Upper lobe of left lung (tissue), 6 donors: ENCODE measurements at regions not wholly inside any gene's neighbourhood (a gene's known extent, or its start where the extent isn't known, plus 50 kb on each side); places are given as distances from the start of the nearest gene placed in this dataset.
A peak's percentile ranks its signal among the peaks of the same experiment; 100 is the strongest.

ENCODE experiments used
- ATAC-seq, 2 donors: fragments of 200-7000 bp; cut with Tn5 transposase; one replicate each; pipeline ENCODE4 v1.9.1; 2022; ENCODE audit warnings: mild to moderate bottlenecking in 2 of 2, moderate library complexity in 2 of 2; ENCODE audit not compliant: low FRiP score in 2 of 2
- DNase-seq, 2 donors: peaks; one replicate each; pipeline ENCODE4 v3.0.0-alpha.2; 2019 to 2020
- H3K27ac ChIP-seq, 4 donors: fragments of 200-600 bp; sonication (generic); one replicate each; pipeline ENCODE4 v1.5.1; 2016 to 2019
- H3K27me3 ChIP-seq, 4 donors: fragments of 200-600 bp; sonication (generic); one replicate each; pipeline ENCODE4 v1.5.1; 2017 to 2019
- H3K36me3 ChIP-seq, 4 donors: fragments of 200-600 bp; sonication (generic); one replicate each; pipeline ENCODE4 v1.5.1; 2016 to 2019
- H3K4me1 ChIP-seq, 4 donors: fragments of 200-600 bp; sonication (generic); one replicate each; pipeline ENCODE4 v1.5.1; 2018 to 2019
- H3K4me3 ChIP-seq, 4 donors: fragments of 200-600 bp; sonication (generic); one replicate each; pipeline ENCODE4 v1.5.1; 2017 to 2019; ENCODE audit warnings: mild to moderate bottlenecking in 2 of 4, moderate library complexity in 1 of 4
- H3K9me3 ChIP-seq, 4 donors: fragments of 200-600 bp; sonication (generic); one replicate each; pipeline ENCODE4 v1.5.1; 2018 to 2019
- EP300 ChIP-seq, 4 donors: sonication (generic); formaldehyde crosslinking; IDR thresholded peaks; one replicate each; pipeline ENCODE4 v1.5.1; 2017; ENCODE audit warnings: antibody characterized with exemption in 4 of 4, control low read depth in 2 of 4
- POLR2A ChIP-seq, 4 donors: fragments of 450-650 bp; IDR thresholded peaks; one replicate each; pipeline ENCODE4 v1.5.1; 2016 to 2017; ENCODE audit warnings: antibody characterized with exemption in 4 of 4, mild to moderate bottlenecking in 2 of 4
- POLR2AphosphoS5 ChIP-seq, 2 donors: sonication (generic); formaldehyde crosslinking; IDR thresholded peaks; one replicate each; pipeline ENCODE4 v1.5.1; 2017; ENCODE audit warnings: antibody characterized with exemption in 2 of 2
- WGBS, 2 donors: methylation state at CpG; one replicate each; pipeline ENCODE4 v1.1.5; 2017 to 2018; 5-methylcytosine and 5-hydroxymethylcytosine counted together
- TF ChIP-seq, protein P1 (sequence below), 6 experiments: fragments of 450-650 bp in 4 of 6; fragments of 200-600 bp in 2 of 6; sonication (generic) in 2 of 6; IDR thresholded peaks; one replicate each; pipeline ENCODE4 v1.5.1; 2016 to 2019; ENCODE audit warnings: antibody characterized with exemption in 6 of 6
- donor health status: DM: no; HTN: no; CAD: no; lungs with moderate emphysema.
- donor health status: DM: no; HTN: yes; CAD: no; lungs with severe emphysema.

DNA sequence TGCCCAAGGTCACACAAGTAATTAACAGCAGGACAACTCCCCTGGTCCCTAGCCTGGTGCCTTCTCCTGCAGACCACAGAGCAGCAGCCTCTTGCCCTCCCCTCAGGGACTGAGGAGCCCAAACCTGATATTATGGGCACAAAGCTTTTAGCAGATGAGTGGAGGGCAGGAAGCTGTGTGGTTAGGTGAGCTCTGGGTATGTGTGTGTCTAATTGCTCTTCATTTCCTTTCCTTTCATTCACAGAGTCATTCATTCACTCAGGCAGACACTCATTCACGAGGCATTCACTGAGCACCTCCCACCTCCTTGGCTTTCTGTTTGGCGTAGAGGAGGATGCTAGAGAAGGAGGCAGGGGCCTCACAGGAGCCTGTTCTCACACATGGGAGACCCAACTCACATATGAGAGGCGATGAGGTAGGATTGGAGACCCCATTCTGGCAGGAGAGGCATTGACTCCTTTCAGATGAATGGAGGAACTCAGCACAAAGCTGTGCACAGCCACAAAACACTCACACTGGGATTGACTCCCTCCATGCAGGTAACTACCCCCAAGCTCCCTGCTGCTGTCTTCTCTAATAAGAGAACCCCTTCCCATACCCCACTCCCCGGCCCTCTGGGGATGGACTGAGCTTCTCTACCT lies 306.8 kb upstream of the SKOR2 start:
- H3K9me3 ChIP-seq: no peaks in the 10 kb centered on the region
- DNase-seq (no peak), ATAC-seq (no peak)
- no peaks in the 10 kb centered on the region for H3K27me3 ChIP-seq
- WGBS, 2 donors: 55 to 71% methylated on average over 3 to 4 of the region's 4 CpGs
- no peak overlapping the region for H3K27ac ChIP-seq
- TF ChIP-seq EP300 (IDR thresholded peaks at IDR 0.05) (no peak), POLR2AphosphoS5 (IDR thresholded peaks at IDR 0.05) (no peak), POLR2A (IDR thresholded peaks at IDR 0.05) (no peak)
- TF ChIP-seq, protein P1, sequence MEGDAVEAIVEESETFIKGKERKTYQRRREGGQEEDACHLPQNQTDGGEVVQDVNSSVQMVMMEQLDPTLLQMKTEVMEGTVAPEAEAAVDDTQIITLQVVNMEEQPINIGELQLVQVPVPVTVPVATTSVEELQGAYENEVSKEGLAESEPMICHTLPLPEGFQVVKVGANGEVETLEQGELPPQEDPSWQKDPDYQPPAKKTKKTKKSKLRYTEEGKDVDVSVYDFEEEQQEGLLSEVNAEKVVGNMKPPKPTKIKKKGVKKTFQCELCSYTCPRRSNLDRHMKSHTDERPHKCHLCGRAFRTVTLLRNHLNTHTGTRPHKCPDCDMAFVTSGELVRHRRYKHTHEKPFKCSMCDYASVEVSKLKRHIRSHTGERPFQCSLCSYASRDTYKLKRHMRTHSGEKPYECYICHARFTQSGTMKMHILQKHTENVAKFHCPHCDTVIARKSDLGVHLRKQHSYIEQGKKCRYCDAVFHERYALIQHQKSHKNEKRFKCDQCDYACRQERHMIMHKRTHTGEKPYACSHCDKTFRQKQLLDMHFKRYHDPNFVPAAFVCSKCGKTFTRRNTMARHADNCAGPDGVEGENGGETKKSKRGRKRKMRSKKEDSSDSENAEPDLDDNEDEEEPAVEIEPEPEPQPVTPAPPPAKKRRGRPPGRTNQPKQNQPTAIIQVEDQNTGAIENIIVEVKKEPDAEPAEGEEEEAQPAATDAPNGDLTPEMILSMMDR (IDR thresholded peaks at IDR 0.05): no peak
- H3K36me3 ChIP-seq: no peaks in the 10 kb centered on the region
- no peaks in the 10 kb centered on the region for H3K4me1 ChIP-seq
- H3K4me3 ChIP-seq: no peak overlapping the region

DNA sequence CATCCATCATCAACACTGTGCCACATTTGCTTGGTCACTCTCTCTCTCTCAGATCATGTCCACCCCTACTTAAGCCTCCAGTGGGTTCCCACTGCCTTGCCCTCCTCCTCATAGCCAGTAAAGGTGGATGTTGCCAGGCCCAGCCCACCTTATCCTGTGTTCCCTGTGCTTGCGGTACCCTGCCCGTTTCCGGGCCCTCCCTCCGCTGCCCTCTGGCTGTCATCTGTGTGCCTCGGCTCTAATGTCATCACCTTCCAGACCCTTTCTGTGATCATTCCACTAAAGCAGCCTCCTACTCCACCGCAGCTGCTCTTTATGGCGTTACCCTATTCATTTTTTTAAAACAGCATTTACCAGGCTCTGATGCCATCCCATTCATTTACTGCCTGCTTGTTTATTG lies 305.7 kb upstream of the SKOR2 start:
- WGBS, 2 donors: 81 to 83% methylated on average over 7 of the region's 7 CpGs

DNA sequence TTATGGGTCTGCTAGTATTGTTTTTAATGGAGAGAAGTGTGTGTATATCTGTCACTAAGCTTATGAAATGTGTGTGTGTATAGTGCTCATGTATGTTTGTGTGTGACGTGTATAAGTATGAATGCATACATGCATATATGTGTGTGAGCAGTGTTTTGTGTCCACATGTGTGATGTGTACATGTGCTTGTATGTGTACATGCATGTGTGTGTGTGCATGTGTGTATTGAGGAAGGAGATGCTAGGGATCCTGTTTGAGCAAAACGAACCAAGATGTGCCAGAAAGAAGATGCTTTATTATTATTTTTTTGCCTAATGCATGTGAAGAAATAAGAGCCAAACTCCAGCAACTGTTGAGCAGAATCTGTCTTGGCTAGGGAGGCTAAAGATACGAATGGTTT lies 301.3 kb upstream of the SKOR2 start:
- no peak overlapping the region for H3K27ac ChIP-seq
- no peak overlapping the region for H3K4me3 ChIP-seq
- no peaks in the 10 kb centered on the region for H3K27me3 ChIP-seq
- TF ChIP-seq POLR2AphosphoS5 (IDR thresholded peaks at IDR 0.05) (no peak), EP300 (IDR thresholded peaks at IDR 0.05) (no peak), POLR2A (IDR thresholded peaks at IDR 0.05) (no peak)
- TF ChIP-seq, protein P1 (IDR thresholded peaks at IDR 0.05): no peak
- no peaks in the 10 kb centered on the region for H3K4me1 ChIP-seq
- no peaks in the 10 kb centered on the region for H3K36me3 ChIP-seq
- no peaks in the 10 kb centered on the region for H3K9me3 ChIP-seq
- DNase-seq (no peak), ATAC-seq (no peak)
- WGBS, 2 donors: 80 to 91% methylated on average over 3 of the region's 3 CpGs

More for the DNA sequence above, 305.7 kb upstream of the SKOR2 start:
- Histone ChIP-seq H3K27me3 (no peaks in the 10 kb centered on the region), H3K36me3 (no peaks in the 10 kb centered on the region), H3K27ac (no peak overlapping the region), H3K4me3 (no peak overlapping the region), H3K4me1 (no peaks in the 10 kb centered on the region), H3K9me3 (no peaks in the 10 kb centered on the region)
- no peak for TF ChIP-seq EP300 (IDR thresholded peaks at IDR 0.05)
- TF ChIP-seq, protein P1 (IDR thresholded peaks at IDR 0.05): no peak
- TF ChIP-seq POLR2A (IDR thresholded peaks at IDR 0.05): no peak
- no peak for TF ChIP-seq POLR2AphosphoS5 (IDR thresholded peaks at IDR 0.05)
- ATAC-seq: no peak
- peak in 1 of 2 donors; percentile 29 for DNase-seq

DNA sequence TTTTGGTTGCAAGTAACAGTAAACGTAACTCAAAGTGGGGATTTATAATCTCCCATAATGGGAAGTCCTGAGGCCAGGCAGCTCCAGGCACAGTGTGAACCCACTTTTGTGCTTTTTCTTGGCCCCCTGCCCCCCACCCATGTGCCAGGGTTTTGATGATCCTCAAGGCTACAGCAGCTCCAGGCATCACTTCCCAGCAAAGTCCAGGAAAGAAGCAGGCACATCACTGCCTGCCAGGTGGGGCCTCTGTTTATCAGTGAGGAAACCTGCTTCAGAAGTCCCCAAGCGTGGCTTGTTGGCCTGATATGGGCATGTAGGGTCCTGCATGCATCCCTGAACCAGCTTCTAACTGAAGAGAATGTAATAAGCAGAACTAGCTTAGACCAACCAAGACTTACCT lies 299.2 kb upstream of the SKOR2 start:
- ATAC-seq (peak in 1 of 2 donors; percentile 24), DNase-seq (no peak)
- H3K27me3 ChIP-seq: no peaks in the 10 kb centered on the region
- no peaks in the 10 kb centered on the region for H3K36me3 ChIP-seq
- no peaks in the 10 kb centered on the region for H3K9me3 ChIP-seq
- 83 to 84% methylated on average over 2 of the region's 2 CpGs for WGBS, 2 donors
- no peaks in the 10 kb centered on the region for H3K4me1 ChIP-seq
- TF ChIP-seq POLR2A (IDR thresholded peaks at IDR 0.05): no peak
- no peak for TF ChIP-seq EP300 (IDR thresholded peaks at IDR 0.05)
- TF ChIP-seq, protein P1 (IDR thresholded peaks at IDR 0.05): no peak
- TF ChIP-seq POLR2AphosphoS5 (IDR thresholded peaks at IDR 0.05): no peak
- no peak overlapping the region for H3K4me3 ChIP-seq
- no peak overlapping the region for H3K27ac ChIP-seq

DNA sequence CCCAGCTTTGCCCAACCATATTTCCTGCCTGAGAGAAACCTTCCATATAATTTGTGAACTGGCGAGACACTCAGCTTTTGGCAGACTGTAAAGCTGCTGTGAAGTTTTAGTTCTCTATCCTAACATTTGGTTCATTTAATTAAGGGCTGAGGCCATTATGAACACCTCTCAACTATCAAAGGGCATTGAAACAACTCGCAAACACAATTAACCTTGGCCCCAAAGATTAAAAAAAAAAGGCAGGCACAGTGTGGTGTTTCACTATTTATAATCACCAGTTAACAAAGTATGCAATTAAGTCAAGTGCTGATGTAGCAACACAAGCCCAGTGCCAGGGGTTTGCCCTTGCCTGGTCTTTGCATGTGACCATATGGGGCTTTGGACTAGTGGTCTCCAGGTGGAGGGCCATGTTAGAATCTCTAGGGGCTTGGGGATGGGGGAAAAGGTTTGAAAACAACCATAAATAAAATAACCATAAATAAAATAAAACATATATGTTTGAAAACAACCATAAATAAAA lies 297.6 kb upstream of the SKOR2 start:
- Histone ChIP-seq H3K9me3 (no peaks in the 10 kb centered on the region), H3K36me3 (no peaks in the 10 kb centered on the region), H3K27me3 (no peaks in the 10 kb centered on the region), H3K4me1 (no peaks in the 10 kb centered on the region), H3K27ac (no peak overlapping the region), H3K4me3 (no peak overlapping the region)
- DNase-seq: no peak
- 41 to 50% methylated on average over 2 of the region's 2 CpGs for WGBS, 2 donors
- TF ChIP-seq POLR2AphosphoS5 (IDR thresholded peaks at IDR 0.05) (no peak), POLR2A (IDR thresholded peaks at IDR 0.05) (no peak), EP300 (IDR thresholded peaks at IDR 0.05) (no peak)
- TF ChIP-seq, protein P1 (IDR thresholded peaks at IDR 0.05): no peak
- no peak for ATAC-seq
